Neural crest cell (in vitro differentiated cells): ENCODE measurements at regions not wholly inside any gene's neighbourhood (a gene's known extent, or its start where the extent isn't known, plus 50 kb on each side); places are given as distances from the start of the nearest gene placed in this dataset.

Source experiments
- DNase-seq: peaks from one replicate; pipeline ENCODE4 v3.0.0; 2021; ENCODE audit warnings: low read depth, mixed read lengths, low spot score
- H3K27ac Mint-ChIP-seq: one replicate; pipeline ENCODE4 v1.8.0; 2021; ENCODE audit warnings: mild to moderate bottlenecking, mixed read lengths; ENCODE audit not compliant: unreplicated experiment
- H3K27me3 Mint-ChIP-seq: 2 replicates; pipeline ENCODE4 v1.8.0; 2021; ENCODE audit warnings: low read depth, mild to moderate bottlenecking, mixed read lengths
- H3K36me3 Mint-ChIP-seq: 2 replicates; pipeline ENCODE4 v1.8.0; 2021; ENCODE audit warnings: low read depth, mild to moderate bottlenecking, mixed read lengths
- H3K4me1 Mint-ChIP-seq: 2 replicates; pipeline ENCODE4 v1.8.0; 2021; ENCODE audit warnings: mixed read lengths
- H3K4me3 Mint-ChIP-seq: one replicate; pipeline ENCODE4 v1.8.0; 2021; ENCODE audit warnings: mild to moderate bottlenecking, mixed read lengths
- H3K9me3 Mint-ChIP-seq: 2 replicates; pipeline ENCODE4 v1.8.0; 2021; ENCODE audit warnings: mixed read lengths
- TF ChIP-seq, protein P1 (sequence below): fragments of 200-600 bp; sonication (generic); conservative IDR thresholded peaks from 2 replicates; pipeline ENCODE4 v1.5.0; 2021; ENCODE audit warnings: antibody characterized with exemption, mild to moderate bottlenecking

DNA sequence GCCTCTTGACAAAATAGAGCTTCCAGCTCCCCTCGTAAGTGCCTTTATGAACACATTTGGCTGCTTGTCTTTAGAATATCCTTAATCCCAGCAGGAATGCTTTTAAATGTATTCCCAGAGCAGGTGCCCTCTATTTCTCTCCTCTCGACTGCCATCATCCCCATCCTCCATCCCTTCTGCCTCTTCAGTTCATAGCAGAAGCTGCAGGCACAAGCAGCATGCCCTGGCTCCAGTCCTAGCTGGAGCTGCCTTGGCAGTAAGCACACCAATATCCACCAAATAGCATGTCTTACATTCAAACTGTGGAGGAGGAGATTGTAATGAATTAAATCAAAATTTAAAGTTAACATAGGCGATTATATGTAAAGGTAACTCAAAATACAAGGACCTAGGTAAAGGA lies 891.3 kb upstream of the SLC39A10 start:
- H3K4me1 Mint-ChIP-seq = no peaks in the 10 kb centered on the region
- H3K9me3 Mint-ChIP-seq = peaks cover 5% of the 10 kb centered on the region
- TF ChIP-seq, protein P1, sequence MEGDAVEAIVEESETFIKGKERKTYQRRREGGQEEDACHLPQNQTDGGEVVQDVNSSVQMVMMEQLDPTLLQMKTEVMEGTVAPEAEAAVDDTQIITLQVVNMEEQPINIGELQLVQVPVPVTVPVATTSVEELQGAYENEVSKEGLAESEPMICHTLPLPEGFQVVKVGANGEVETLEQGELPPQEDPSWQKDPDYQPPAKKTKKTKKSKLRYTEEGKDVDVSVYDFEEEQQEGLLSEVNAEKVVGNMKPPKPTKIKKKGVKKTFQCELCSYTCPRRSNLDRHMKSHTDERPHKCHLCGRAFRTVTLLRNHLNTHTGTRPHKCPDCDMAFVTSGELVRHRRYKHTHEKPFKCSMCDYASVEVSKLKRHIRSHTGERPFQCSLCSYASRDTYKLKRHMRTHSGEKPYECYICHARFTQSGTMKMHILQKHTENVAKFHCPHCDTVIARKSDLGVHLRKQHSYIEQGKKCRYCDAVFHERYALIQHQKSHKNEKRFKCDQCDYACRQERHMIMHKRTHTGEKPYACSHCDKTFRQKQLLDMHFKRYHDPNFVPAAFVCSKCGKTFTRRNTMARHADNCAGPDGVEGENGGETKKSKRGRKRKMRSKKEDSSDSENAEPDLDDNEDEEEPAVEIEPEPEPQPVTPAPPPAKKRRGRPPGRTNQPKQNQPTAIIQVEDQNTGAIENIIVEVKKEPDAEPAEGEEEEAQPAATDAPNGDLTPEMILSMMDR = no peak
- no peak for DNase-seq
- peaks cover 10% of the 10 kb centered on the region for H3K27me3 Mint-ChIP-seq
- H3K27ac Mint-ChIP-seq = no peak overlapping the region
- H3K36me3 Mint-ChIP-seq = no peaks in the 10 kb centered on the region
- no peak overlapping the region for H3K4me3 Mint-ChIP-seq

DNA sequence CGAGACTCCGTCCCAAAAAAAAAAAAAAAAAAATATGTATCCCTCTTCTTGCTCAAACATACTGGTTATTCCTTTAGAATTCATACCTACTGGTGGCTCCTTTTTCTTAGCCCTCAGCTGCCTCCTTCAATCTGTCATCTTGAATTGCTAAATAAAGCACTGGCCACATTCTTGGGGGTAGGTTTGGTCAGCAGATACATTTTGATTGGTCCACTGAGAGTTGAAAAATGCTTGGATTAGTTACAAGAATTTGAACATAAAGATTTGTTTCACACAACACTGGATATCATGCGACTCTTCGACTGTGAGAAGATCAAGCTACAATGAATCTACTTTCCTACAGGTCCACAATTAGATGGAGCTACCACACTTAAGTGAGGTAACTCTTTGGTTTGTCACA lies 906.1 kb upstream of the SLC39A10 start:
- Mint-ChIP-seq H3K27me3 (no peaks in the 10 kb centered on the region), H3K4me3 (no peak overlapping the region), H3K36me3 (no peaks in the 10 kb centered on the region), H3K9me3 (no peaks in the 10 kb centered on the region), H3K4me1 (no peaks in the 10 kb centered on the region), H3K27ac (no peak overlapping the region)
- DNase-seq = no peak
- TF ChIP-seq, protein P1 = no peak

GRCh38 chr2:194745557-194746146 lies 911.4 kb upstream of the SLC39A10 start:
- no peaks in the 10 kb centered on the region for H3K36me3 Mint-ChIP-seq
- no peaks in the 10 kb centered on the region for H3K27me3 Mint-ChIP-seq
- H3K4me1 Mint-ChIP-seq = peaks cover 3% of the 10 kb centered on the region
- no peak overlapping the region for H3K27ac Mint-ChIP-seq
- no peaks in the 10 kb centered on the region for H3K9me3 Mint-ChIP-seq
- DNase-seq = no peak
- TF ChIP-seq, protein P1 = no peak
- H3K4me3 Mint-ChIP-seq = no peak overlapping the region

DNA sequence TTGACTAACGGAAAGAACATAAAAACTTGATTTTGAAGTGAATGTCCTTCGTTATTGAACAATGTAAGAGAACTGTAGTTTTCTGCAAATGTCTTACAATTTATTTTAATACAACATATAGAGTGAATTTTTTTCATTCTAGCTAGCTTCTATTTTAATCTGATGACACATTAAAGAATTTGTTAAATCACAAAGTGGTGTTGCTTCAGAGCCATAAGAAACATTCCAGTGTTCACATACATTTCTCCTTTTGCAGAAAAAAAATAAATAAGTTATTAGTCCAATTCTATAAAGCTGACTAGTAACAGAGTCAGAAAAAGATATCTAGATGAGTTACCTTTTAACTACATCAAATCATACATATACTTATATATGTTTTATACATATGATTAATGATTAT lies 914.3 kb upstream of the SLC39A10 start:
- no peaks in the 10 kb centered on the region for H3K27me3 Mint-ChIP-seq
- no peak for DNase-seq
- H3K4me1 Mint-ChIP-seq = peaks cover 3% of the 10 kb centered on the region
- no peaks in the 10 kb centered on the region for H3K9me3 Mint-ChIP-seq
- TF ChIP-seq, protein P1 = no peak
- no peak overlapping the region for H3K27ac Mint-ChIP-seq
- no peaks in the 10 kb centered on the region for H3K36me3 Mint-ChIP-seq
- H3K4me3 Mint-ChIP-seq = no peak overlapping the region

GRCh38 chr2:194739217-194739616 lies 917.8 kb upstream of the SLC39A10 start:
- H3K4me3 Mint-ChIP-seq = no peak overlapping the region
- H3K27ac Mint-ChIP-seq = no peak overlapping the region
- no peaks in the 10 kb centered on the region for H3K4me1 Mint-ChIP-seq
- DNase-seq = no peak
- peaks cover 2% of the 10 kb centered on the region for H3K36me3 Mint-ChIP-seq
- H3K9me3 Mint-ChIP-seq = peaks cover 3% of the 10 kb centered on the region
- TF ChIP-seq, protein P1 = no peak
- H3K27me3 Mint-ChIP-seq = no peaks in the 10 kb centered on the region
